ENCODE measurements at regions not wholly inside any gene's neighbourhood (a gene's known extent, or its start where the extent isn't known, plus 50 kb on each side); places are given as distances from the start of the nearest gene placed in this dataset.

DNA sequence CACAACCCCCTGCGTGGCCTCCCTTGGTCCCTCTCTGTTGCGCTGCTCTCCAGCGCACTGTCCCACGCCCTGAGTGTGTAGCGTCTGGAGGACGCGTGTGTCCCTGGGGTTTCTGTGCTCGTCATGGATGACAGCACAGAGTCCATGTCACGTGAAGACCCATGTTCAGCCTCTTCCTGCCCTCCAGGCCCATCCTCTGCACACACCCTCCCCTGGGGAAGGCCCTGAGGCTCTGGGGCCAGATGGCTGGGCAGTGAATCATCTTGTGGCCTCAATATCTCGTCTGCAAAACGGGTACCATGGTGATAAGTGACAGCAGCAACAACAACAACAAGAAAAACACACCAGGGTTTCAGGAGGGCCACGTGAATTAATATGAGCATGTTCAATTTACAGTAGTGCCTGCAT lies 71.5 kb upstream of the ARHGEF7 start:
- TF ChIP-seq, protein P1, sequence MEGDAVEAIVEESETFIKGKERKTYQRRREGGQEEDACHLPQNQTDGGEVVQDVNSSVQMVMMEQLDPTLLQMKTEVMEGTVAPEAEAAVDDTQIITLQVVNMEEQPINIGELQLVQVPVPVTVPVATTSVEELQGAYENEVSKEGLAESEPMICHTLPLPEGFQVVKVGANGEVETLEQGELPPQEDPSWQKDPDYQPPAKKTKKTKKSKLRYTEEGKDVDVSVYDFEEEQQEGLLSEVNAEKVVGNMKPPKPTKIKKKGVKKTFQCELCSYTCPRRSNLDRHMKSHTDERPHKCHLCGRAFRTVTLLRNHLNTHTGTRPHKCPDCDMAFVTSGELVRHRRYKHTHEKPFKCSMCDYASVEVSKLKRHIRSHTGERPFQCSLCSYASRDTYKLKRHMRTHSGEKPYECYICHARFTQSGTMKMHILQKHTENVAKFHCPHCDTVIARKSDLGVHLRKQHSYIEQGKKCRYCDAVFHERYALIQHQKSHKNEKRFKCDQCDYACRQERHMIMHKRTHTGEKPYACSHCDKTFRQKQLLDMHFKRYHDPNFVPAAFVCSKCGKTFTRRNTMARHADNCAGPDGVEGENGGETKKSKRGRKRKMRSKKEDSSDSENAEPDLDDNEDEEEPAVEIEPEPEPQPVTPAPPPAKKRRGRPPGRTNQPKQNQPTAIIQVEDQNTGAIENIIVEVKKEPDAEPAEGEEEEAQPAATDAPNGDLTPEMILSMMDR (IDR thresholded peaks at IDR 0.05; ENCODE audit: insufficient read depth, low read length, poor library complexity, severe bottlenecking): no peak
- Histone ChIP-seq H3K27me3 (replicated peaks; ENCODE audit: control insufficient read depth, insufficient read depth, low read length) (0 out of 2 replicates have a peak, but pooled peaks cover 2% of the 10 kb centered on the region), H3K36me3 (ENCODE audit: control insufficient read depth, insufficient read depth, low read length) (no peaks in the 10 kb centered on the region), H3K4me3 (replicated peaks; ENCODE audit: low read depth, low read length) (no peak overlapping the region)
- no peak for DNase-seq (ENCODE audit: extremely low read depth, insufficient read length)

DNA sequence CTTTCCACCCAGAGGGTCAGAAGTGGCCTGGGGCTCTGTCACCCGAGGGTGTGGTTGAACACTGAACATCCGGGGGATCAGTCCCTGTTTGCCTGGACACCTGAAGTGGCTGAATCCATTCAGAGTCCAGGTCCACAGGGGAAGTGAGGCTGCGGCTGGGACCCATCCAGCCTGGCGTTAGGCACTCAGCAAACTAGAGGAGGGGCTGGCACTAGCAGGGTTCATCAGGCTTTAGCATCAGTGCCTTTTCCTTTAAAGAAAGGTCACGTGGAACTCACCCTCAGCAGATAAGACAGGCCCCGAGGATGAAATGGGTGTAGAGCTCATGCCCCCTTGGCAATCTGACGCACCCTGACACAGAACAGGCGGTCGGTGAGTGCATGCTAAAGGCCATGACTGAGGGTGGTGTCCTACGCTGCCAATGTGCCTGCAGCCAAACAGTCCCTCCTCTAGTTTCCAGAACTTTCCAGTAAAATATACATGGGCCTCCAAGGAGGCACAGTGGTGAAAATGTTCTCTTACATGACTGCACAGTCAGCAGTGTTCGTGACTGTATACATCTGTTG lies 72.4 kb upstream of the ARHGEF7 start:
- TF ChIP-seq, protein P1 (IDR thresholded peaks at IDR 0.05; ENCODE audit: insufficient read depth, low read length, poor library complexity, severe bottlenecking): no peak
- H3K27me3 ChIP-seq (replicated peaks; ENCODE audit: control insufficient read depth, insufficient read depth, low read length): 0 out of 2 replicates have a peak, but pooled peaks cover 2% of the 10 kb centered on the region
- no peak for DNase-seq (ENCODE audit: extremely low read depth, insufficient read length)
- H3K4me3 ChIP-seq (replicated peaks; ENCODE audit: low read depth, low read length): no peak overlapping the region
- no peaks in the 10 kb centered on the region for H3K36me3 ChIP-seq (ENCODE audit: control insufficient read depth, insufficient read depth, low read length)

- H3K4me3 ChIP-seq (replicated peaks; ENCODE audit: low read depth, low read length): no peak overlapping the region
- DNase-seq (ENCODE audit: extremely low read depth, insufficient read length): no peak
- H3K27me3 ChIP-seq (replicated peaks; ENCODE audit: control insufficient read depth, insufficient read depth, low read length): 0 out of 2 replicates have a peak, but pooled peaks cover 2% of the 10 kb centered on the region
- no peaks in the 10 kb centered on the region for H3K36me3 ChIP-seq (ENCODE audit: control insufficient read depth, insufficient read depth, low read length)
- TF ChIP-seq, protein P1 (IDR thresholded peaks at IDR 0.05; ENCODE audit: insufficient read depth, low read length, poor library complexity, severe bottlenecking): no peak
Observed at GRCh38 chr13:111040830-111041229, 74.3 kb upstream of the ARHGEF7 start.

DNA sequence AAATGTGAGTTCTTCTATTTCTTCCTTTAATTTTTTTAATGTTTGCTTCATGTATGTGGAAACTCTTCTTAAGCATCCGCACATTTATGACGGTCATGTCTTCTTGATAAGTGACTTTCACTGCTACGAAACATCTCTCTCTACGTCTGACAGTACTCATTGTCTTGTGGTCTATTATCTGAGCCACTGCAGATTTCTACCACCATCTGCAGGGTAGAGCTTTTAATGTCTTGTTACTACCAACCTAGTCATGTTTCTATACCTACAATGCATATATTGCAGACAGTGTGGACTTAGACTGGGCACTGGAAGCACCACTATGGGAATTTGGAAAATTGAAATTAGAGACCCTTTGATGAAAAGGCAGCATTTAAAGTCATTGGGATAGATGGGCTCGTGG lies 75.4 kb upstream of the ARHGEF7 start:
- 0 out of 2 replicates have a peak, but pooled peaks cover 2% of the 10 kb centered on the region for H3K27me3 ChIP-seq (replicated peaks; ENCODE audit: control insufficient read depth, insufficient read depth, low read length)
- H3K36me3 ChIP-seq (ENCODE audit: control insufficient read depth, insufficient read depth, low read length): no peaks in the 10 kb centered on the region
- H3K4me3 ChIP-seq (replicated peaks; ENCODE audit: low read depth, low read length): no peak overlapping the region
- no peak for DNase-seq (ENCODE audit: extremely low read depth, insufficient read length)
- TF ChIP-seq, protein P1 (IDR thresholded peaks at IDR 0.05; ENCODE audit: insufficient read depth, low read length, poor library complexity, severe bottlenecking): no peak

DNA sequence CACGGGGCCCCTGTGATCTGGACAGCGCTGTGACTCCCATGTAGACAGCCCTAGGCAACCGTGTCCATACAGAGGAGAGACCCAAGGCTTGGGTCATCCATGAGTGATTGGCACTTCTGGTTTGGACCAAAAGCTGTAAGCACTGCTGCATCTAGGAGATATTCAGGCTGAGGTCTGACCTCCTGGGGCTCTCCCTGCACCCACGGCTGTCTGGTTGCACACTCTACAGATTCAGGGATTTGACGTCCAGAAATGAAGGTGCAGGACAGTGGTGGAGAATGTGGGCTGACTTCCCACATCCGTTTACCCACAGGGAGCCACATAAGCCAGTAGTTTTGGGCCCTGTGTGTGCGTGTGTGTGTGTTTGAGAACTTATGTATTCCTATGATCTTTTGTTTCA lies 76.2 kb upstream of the ARHGEF7 start:
- no peak for DNase-seq (ENCODE audit: extremely low read depth, insufficient read length)
- TF ChIP-seq, protein P1 (IDR thresholded peaks at IDR 0.05; ENCODE audit: insufficient read depth, low read length, poor library complexity, severe bottlenecking): no peak
- no peaks in the 10 kb centered on the region for H3K36me3 ChIP-seq (ENCODE audit: control insufficient read depth, insufficient read depth, low read length)
- H3K4me3 ChIP-seq (replicated peaks; ENCODE audit: low read depth, low read length): no peak overlapping the region
- H3K27me3 ChIP-seq (replicated peaks; ENCODE audit: control insufficient read depth, insufficient read depth, low read length): 0 out of 2 replicates have a peak, but pooled peaks cover 2% of the 10 kb centered on the region

DNA sequence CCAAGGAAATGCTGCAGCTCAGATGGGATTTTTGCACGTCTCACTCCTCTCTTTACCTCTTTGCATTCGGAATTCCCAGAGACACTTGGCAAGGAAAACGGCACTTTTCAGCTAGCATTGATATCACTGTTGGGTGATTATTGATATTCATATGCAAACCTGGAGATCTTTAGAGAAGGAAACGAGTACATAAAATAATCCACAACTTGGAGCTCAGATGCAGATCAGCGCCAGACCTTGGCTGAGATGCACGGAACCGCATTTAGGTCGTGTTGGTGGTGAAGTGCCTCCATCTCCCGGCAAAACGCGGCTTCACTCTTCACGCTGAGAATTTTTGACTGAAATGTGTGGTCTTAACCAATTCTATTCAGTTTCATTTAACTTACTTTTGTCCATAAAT lies 77.2 kb upstream of the ARHGEF7 start:
- TF ChIP-seq, protein P1 (IDR thresholded peaks at IDR 0.05; ENCODE audit: insufficient read depth, low read length, poor library complexity, severe bottlenecking): no peak
- no peak overlapping the region for H3K4me3 ChIP-seq (replicated peaks; ENCODE audit: low read depth, low read length)
- no peak for DNase-seq (ENCODE audit: extremely low read depth, insufficient read length)
- H3K36me3 ChIP-seq (ENCODE audit: control insufficient read depth, insufficient read depth, low read length): no peaks in the 10 kb centered on the region
- peaks cover 2% of the 10 kb centered on the region; the same call in 1 of the 2 replicates for H3K27me3 ChIP-seq (replicated peaks; ENCODE audit: control insufficient read depth, insufficient read depth, low read length)
